ENCODE measurements at regions not wholly inside any gene's neighbourhood (a gene's known extent, or its start where the extent isn't known, plus 50 kb on each side); places are given as distances from the start of the nearest gene placed in this dataset.

- Histone ChIP-seq H3K9me3 (no peaks in the 10 kb centered on the region), H3K9ac (no peak overlapping the region), H2AFZ (ENCODE audit: low read depth) (no peak overlapping the region), H3K4me1 (ENCODE audit: control insufficient read depth in 1 of 2, insufficient read depth in 2 of 2, low read depth in 1 of 2, low read length in 1 of 2) (no peaks in the 10 kb centered on the region), H3K4me3 (ENCODE audit: low read depth in 2 of 2, low read length in 1 of 2) (no peak overlapping the region), H3K27ac (ENCODE audit: low read depth in 2 of 2, low read length in 1 of 2) (no peak overlapping the region), H3F3A (replicated peaks; ENCODE audit: insufficient read depth) (no peaks in the 10 kb centered on the region), H3K36me3 (replicated peaks in 1 of 2; ENCODE audit: control insufficient read depth in 1 of 2, insufficient read depth in 2 of 2, low read length in 1 of 2) (no peaks in the 10 kb centered on the region), H3K27me3 (ENCODE audit: insufficient read depth) (no peaks in the 10 kb centered on the region), H4K20me1 (ENCODE audit: insufficient read depth) (no peaks in the 10 kb centered on the region), H3K9me2 (no peaks in the 10 kb centered on the region), H3K79me2 (ENCODE audit: insufficient read depth) (no peaks in the 10 kb centered on the region), H3K4me2 (no peak overlapping the region)
- TF ChIP-seq REST (IDR thresholded peaks at IDR 0.05; ENCODE audit: low read depth, low read length) (peak; percentile 80), NFIC (IDR thresholded peaks at IDR 0.05; ENCODE audit: borderline replicate concordance) (no peak), GATA2 (CRISPR knock-in tag; IDR thresholded peaks at IDR 0.05) (no peak)
- DNase-seq: no peak
- WGBS (ENCODE audit: low lambda C conversion rate): 23% methylated on average over 3 of the region's 3 CpGs
- ChIA-PET POLR2A (no interaction called here), CTCF (no interaction called here)
Measured at GRCh38 chr14:96940009-96940408, 142.8 kb downstream of the VRK1 start.

GRCh38 chr14:96944297-96944696 lies 147.1 kb downstream of the VRK1 start:
- no peaks in the 10 kb centered on the region for H3K9me3 ChIP-seq
- POLR2A ChIA-PET: no interaction called here
- TF ChIP-seq SIN3A (IDR thresholded peaks at IDR 0.05; ENCODE audit: borderline replicate concordance, low read depth, low read length) (no peak), FOXJ3 (CRISPR knock-in tag; IDR thresholded peaks at IDR 0.05) (no peak), TAF1 (IDR thresholded peaks at IDR 0.05; ENCODE audit: borderline replicate concordance, low read depth, low read length) (no peak), GATA2 (CRISPR knock-in tag; IDR thresholded peaks at IDR 0.05) (no peak), CHD2 (IDR thresholded peaks at IDR 0.05; ENCODE audit: low read length, partially characterized antibody) (no peak), RXRA (IDR thresholded peaks at IDR 0.05; ENCODE audit: borderline replicate concordance, low read depth) (no peak), GABPA (IDR thresholded peaks at IDR 0.05; ENCODE audit: low read depth) (no peak), FOXM1 (IDR thresholded peaks at IDR 0.05; ENCODE audit: low read depth) (no peak), ELF1 (IDR thresholded peaks at IDR 0.05) (no peak), EP300 (IDR thresholded peaks at IDR 0.05; ENCODE audit: borderline replicate concordance in 1 of 2, low read depth in 1 of 2, low read length in 1 of 2) (no peak), MAX (IDR thresholded peaks at IDR 0.05; ENCODE audit: low read depth) (no peak), REST (IDR thresholded peaks at IDR 0.05; ENCODE audit: low read depth, low read length) (no peak), TCF12 (IDR thresholded peaks at IDR 0.05) (no peak), SMC3 (IDR thresholded peaks at IDR 0.05; ENCODE audit: low read depth, low read length) (no peak), MXI1 (IDR thresholded peaks at IDR 0.05; ENCODE audit: low read depth, low read length) (no peak)
- TF ChIP-seq, protein P1, sequence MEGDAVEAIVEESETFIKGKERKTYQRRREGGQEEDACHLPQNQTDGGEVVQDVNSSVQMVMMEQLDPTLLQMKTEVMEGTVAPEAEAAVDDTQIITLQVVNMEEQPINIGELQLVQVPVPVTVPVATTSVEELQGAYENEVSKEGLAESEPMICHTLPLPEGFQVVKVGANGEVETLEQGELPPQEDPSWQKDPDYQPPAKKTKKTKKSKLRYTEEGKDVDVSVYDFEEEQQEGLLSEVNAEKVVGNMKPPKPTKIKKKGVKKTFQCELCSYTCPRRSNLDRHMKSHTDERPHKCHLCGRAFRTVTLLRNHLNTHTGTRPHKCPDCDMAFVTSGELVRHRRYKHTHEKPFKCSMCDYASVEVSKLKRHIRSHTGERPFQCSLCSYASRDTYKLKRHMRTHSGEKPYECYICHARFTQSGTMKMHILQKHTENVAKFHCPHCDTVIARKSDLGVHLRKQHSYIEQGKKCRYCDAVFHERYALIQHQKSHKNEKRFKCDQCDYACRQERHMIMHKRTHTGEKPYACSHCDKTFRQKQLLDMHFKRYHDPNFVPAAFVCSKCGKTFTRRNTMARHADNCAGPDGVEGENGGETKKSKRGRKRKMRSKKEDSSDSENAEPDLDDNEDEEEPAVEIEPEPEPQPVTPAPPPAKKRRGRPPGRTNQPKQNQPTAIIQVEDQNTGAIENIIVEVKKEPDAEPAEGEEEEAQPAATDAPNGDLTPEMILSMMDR (IDR thresholded peaks at IDR 0.05): no peak
- TF ChIP-seq, protein P2, sequence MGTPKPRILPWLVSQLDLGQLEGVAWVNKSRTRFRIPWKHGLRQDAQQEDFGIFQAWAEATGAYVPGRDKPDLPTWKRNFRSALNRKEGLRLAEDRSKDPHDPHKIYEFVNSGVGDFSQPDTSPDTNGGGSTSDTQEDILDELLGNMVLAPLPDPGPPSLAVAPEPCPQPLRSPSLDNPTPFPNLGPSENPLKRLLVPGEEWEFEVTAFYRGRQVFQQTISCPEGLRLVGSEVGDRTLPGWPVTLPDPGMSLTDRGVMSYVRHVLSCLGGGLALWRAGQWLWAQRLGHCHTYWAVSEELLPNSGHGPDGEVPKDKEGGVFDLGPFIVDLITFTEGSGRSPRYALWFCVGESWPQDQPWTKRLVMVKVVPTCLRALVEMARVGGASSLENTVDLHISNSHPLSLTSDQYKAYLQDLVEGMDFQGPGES (IDR thresholded peaks at IDR 0.05; ENCODE audit: low read depth, low read length): no peak

More at GRCh38 chr14:96944297-96944696, 147.1 kb downstream of the VRK1 start:
- CTCF ChIA-PET: interaction anchor here (1.5 kb wide), 1 partner anchor 12 kb away, joined by 3 read pairs; no protein-coding TSS in a partner anchor
- no peak overlapping the region for H3K4me2 ChIP-seq
- no peak overlapping the region for H2AFZ ChIP-seq (ENCODE audit: low read depth)
- no peaks in the 10 kb centered on the region for H3K79me2 ChIP-seq (ENCODE audit: insufficient read depth)
- H3F3A ChIP-seq (replicated peaks; ENCODE audit: insufficient read depth): no peaks in the 10 kb centered on the region
- no peak overlapping the region for H3K9ac ChIP-seq
- H3K27ac ChIP-seq (ENCODE audit: low read depth in 2 of 2, low read length in 1 of 2): no peak overlapping the region
- WGBS (ENCODE audit: low lambda C conversion rate): 55% methylated on average over 6 of the region's 6 CpGs
- no peak for DNase-seq
- no peaks in the 10 kb centered on the region for H3K27me3 ChIP-seq (ENCODE audit: insufficient read depth)
- no peaks in the 10 kb centered on the region for H4K20me1 ChIP-seq (ENCODE audit: insufficient read depth)
- no peak overlapping the region for H3K4me3 ChIP-seq (ENCODE audit: low read depth in 2 of 2, low read length in 1 of 2)
- peaks cover 0 to 4% of the 10 kb centered on the region in 2 experiments; a peak in 1 of 4 replicates for H3K4me1 ChIP-seq (ENCODE audit: control insufficient read depth in 1 of 2, insufficient read depth in 2 of 2, low read depth in 1 of 2, low read length in 1 of 2)
- no peaks in the 10 kb centered on the region for H3K9me2 ChIP-seq
- no peaks in the 10 kb centered on the region for H3K36me3 ChIP-seq (replicated peaks in 1 of 2; ENCODE audit: control insufficient read depth in 1 of 2, insufficient read depth in 2 of 2, low read length in 1 of 2)

All from SK-N-SH (cell line).